H9 (cell line): ENCODE measurements at regions not wholly inside any gene's neighbourhood (a gene's known extent, or its start where the extent isn't known, plus 50 kb on each side); places are given as distances from the start of the nearest gene placed in this dataset.
A peak's percentile ranks its signal among the peaks of the same experiment; 100 is the strongest.
"Not testable (repeated sequence)": the region's sequence is repeated elsewhere in the genome, so short reads cannot be mapped to it uniquely, and the experiment has no call there.

Source experiments
- DNase-seq: peaks from one replicate; pipeline ENCODE4 v3.0.0-alpha.2; 2017
- H2AFZ ChIP-seq: one replicate; pipeline ENCODE4 v1.6.1; 2013; ENCODE audit warnings: mild to moderate bottlenecking, low read length, control low read depth, moderate library complexity
- H2AK5ac ChIP-seq: 2 replicates; pipeline ENCODE4 v1.6.1; 2013; ENCODE audit warnings: low read length, control low read depth, mixed read lengths; ENCODE audit not compliant: insufficient read length
- H2BK120ac ChIP-seq: one replicate; pipeline ENCODE4 v1.6.1; 2013; ENCODE audit warnings: low read depth, mild to moderate bottlenecking, low read length, control low read depth, inconsistent platforms; ENCODE audit not compliant: poor library complexity, severe bottlenecking
- H2BK12ac ChIP-seq: 2 replicates; pipeline ENCODE4 v1.6.1; 2013; ENCODE audit warnings: low read length, control low read depth, mixed read lengths, low read depth; ENCODE audit not compliant: insufficient read length
- H2BK15ac ChIP-seq: 2 replicates; pipeline ENCODE4 v1.6.1; 2013; ENCODE audit warnings: low read depth, low read length, control low read depth
- H2BK20ac ChIP-seq: one replicate; pipeline ENCODE4 v1.6.1; 2013; ENCODE audit warnings: low read depth, mild to moderate bottlenecking, low read length, control low read depth, inconsistent platforms; ENCODE audit not compliant: poor library complexity, severe bottlenecking
- H2BK5ac ChIP-seq: 2 replicates; pipeline ENCODE4 v1.6.1; 2013; ENCODE audit warnings: low read length, control low read depth, mixed read lengths; ENCODE audit not compliant: insufficient read length
- H3K14ac ChIP-seq: 2 replicates; pipeline ENCODE4 v1.6.1; 2013; ENCODE audit warnings: low read length, control low read depth; ENCODE audit not compliant: insufficient read depth
- H3K18ac ChIP-seq: 2 replicates; pipeline ENCODE4 v1.6.1; 2013; ENCODE audit warnings: low read depth, mild to moderate bottlenecking, mixed read lengths, low read length, control low read depth; ENCODE audit not compliant: insufficient read length
- H3K23ac ChIP-seq: 2 replicates; pipeline ENCODE4 v1.6.1; 2013; ENCODE audit warnings: low read length, control low read depth, mixed read lengths, low read depth; ENCODE audit not compliant: insufficient read length
- H3K23me2 ChIP-seq: 2 replicates; pipeline ENCODE4 v1.6.1; 2013; ENCODE audit warnings: low read depth, mild to moderate bottlenecking, mixed read lengths, low read length, control low read depth; ENCODE audit not compliant: insufficient read length, poor library complexity, severe bottlenecking
- H3K27ac ChIP-seq: 2 replicates; pipeline ENCODE4 v1.5.1; 2013; ENCODE audit warnings: low read length, control low read depth, mixed read lengths, low read depth; ENCODE audit not compliant: insufficient read length
- H3K27me3 ChIP-seq: 2 replicates; pipeline ENCODE4 v1.6.1; 2013; ENCODE audit warnings: low read length, control low read depth, inconsistent platforms; ENCODE audit not compliant: insufficient read depth
- H3K4ac ChIP-seq: 2 replicates; pipeline ENCODE4 v1.6.1; 2013; ENCODE audit warnings: low read depth, mild to moderate bottlenecking, control low read depth, inconsistent platforms, low read length, moderate library complexity
- H3K4me1 ChIP-seq: 2 replicates; pipeline ENCODE4 v1.6.1; 2013; ENCODE audit warnings: low read length, control low read depth, inconsistent platforms; ENCODE audit not compliant: insufficient read depth
- H3K4me2 ChIP-seq: 2 replicates; pipeline ENCODE4 v1.6.1; 2013; ENCODE audit warnings: low read length, control low read depth, mixed read lengths; ENCODE audit not compliant: insufficient read length, insufficient read depth
- H3K56ac ChIP-seq: 2 replicates; pipeline ENCODE4 v1.6.1; 2013; ENCODE audit warnings: low read depth, mild to moderate bottlenecking, mixed read lengths, low read length, control low read depth; ENCODE audit not compliant: insufficient read length
- H3K79me1 ChIP-seq: 2 replicates; pipeline ENCODE4 v1.6.1; 2013; ENCODE audit warnings: low read depth, mild to moderate bottlenecking, moderate library complexity, low read length, control low read depth, inconsistent platforms; ENCODE audit not compliant: insufficient read depth, poor library complexity, severe bottlenecking
- H3K79me2 ChIP-seq: 2 replicates; pipeline ENCODE4 v1.6.1; 2013; ENCODE audit warnings: low read length, control low read depth, inconsistent platforms; ENCODE audit not compliant: insufficient read depth
- H3K9ac ChIP-seq: 2 replicates; pipeline ENCODE4 v1.6.1; 2013; ENCODE audit warnings: low read length, control low read depth, mixed read lengths; ENCODE audit not compliant: insufficient read length; ENCODE audit errors: extremely low read depth
- H3K9me3 ChIP-seq: one replicate; pipeline ENCODE4 v1.6.1; 2013; ENCODE audit warnings: low read depth, low read length, inconsistent platforms; ENCODE audit not compliant: control insufficient read depth
- H3T11ph ChIP-seq: one replicate; pipeline ENCODE4 v1.6.1; 2013; ENCODE audit warnings: mild to moderate bottlenecking, low read length, control low read depth, inconsistent platforms
- H4K20me1 ChIP-seq: one replicate; pipeline ENCODE4 v1.6.1; 2013; ENCODE audit not compliant: control insufficient read depth, insufficient read length, insufficient read depth
- H4K5ac ChIP-seq: 2 replicates; pipeline ENCODE4 v1.6.1; 2013; ENCODE audit warnings: low read depth, mild to moderate bottlenecking, mixed read lengths, low read length, control low read depth; ENCODE audit not compliant: insufficient read length
- H4K8ac ChIP-seq: replicated peaks from 2 replicates; pipeline ENCODE4 v1.6.1; 2013; ENCODE audit warnings: low read length, control low read depth, mixed read lengths, low read depth; ENCODE audit not compliant: insufficient read length
- H4K91ac ChIP-seq: 2 replicates; pipeline ENCODE4 v1.6.1; 2013; ENCODE audit warnings: low read depth, mild to moderate bottlenecking, moderate library complexity, mixed read lengths, low read length, control low read depth; ENCODE audit not compliant: insufficient read length
- H3K27ac Mint-ChIP-seq, 3 experiments: 2 replicates in 2 of 3; 3 replicates in 1 of 3; pipeline ENCODE4 v1.8.0; 2020 to 2021; ENCODE audit warnings: mixed read lengths in 3 of 3, mild to moderate bottlenecking in 1 of 3, moderate library complexity in 1 of 3
- H3K27me3 Mint-ChIP-seq: 2 replicates; pipeline ENCODE4 v1.8.0; 2021; ENCODE audit warnings: low read depth, mild to moderate bottlenecking, moderate library complexity, mixed read lengths
- H3K36me3 Mint-ChIP-seq, 3 experiments: 2 replicates in 2 of 3; 3 replicates in 1 of 3; pipeline ENCODE4 v1.8.0; 2020 to 2021; ENCODE audit warnings: low read depth in 3 of 3, mixed read lengths in 3 of 3; ENCODE audit not compliant: insufficient read depth in 1 of 3
- H3K4me1 Mint-ChIP-seq, 2 experiments: 2 replicates each; pipeline ENCODE4 v1.8.0; 2020; ENCODE audit warnings: mixed read lengths in 2 of 2
- H3K4me3 Mint-ChIP-seq, 2 experiments: 2 replicates in 1 of 2; 3 replicates in 1 of 2; pipeline ENCODE4 v1.8.0; 2020 to 2021; ENCODE audit warnings: mild to moderate bottlenecking in 2 of 2, mixed read lengths in 2 of 2, moderate library complexity in 1 of 2
- H3K9me3 Mint-ChIP-seq, 2 experiments: 2 replicates in 1 of 2; 3 replicates in 1 of 2; pipeline ENCODE4 v1.8.0; 2020; ENCODE audit warnings: mild to moderate bottlenecking in 2 of 2, mixed read lengths in 2 of 2, moderate library complexity in 1 of 2
- WGBS: extraction: QIAGEN DNeasy Blood & Tissue Kit; methylation state at CpG from one replicate; pipeline ENCODE4 v1.1.7; 2013; ENCODE audit warnings: missing lambda C conversion rate, low lambda C conversion rate, mixed read lengths; ENCODE audit not compliant: insufficient read length; ENCODE audit errors: extremely low coverage; 5-methylcytosine and 5-hydroxymethylcytosine counted together

- H2BK15ac ChIP-seq, H3K27ac ChIP-seq, H3K27me3 Mint-ChIP-seq, H3K79me1 ChIP-seq, H3K27me3 ChIP-seq, H4K5ac ChIP-seq, H3K23me2 ChIP-seq, H2AFZ ChIP-seq, DNase-seq, H3K4ac ChIP-seq, H2BK120ac ChIP-seq, H4K20me1 ChIP-seq, H2AK5ac ChIP-seq, H3K23ac ChIP-seq, H4K8ac ChIP-seq, H3K9me3 ChIP-seq, H3K79me2 ChIP-seq, H3K9me3 Mint-ChIP-seq, H2BK12ac ChIP-seq, H3K56ac ChIP-seq, H3K18ac ChIP-seq, H3K14ac ChIP-seq, H4K91ac ChIP-seq, H3K4me1 Mint-ChIP-seq, H3K27ac Mint-ChIP-seq, H3K4me2 ChIP-seq, H3T11ph ChIP-seq, H3K9ac ChIP-seq, H3K36me3 Mint-ChIP-seq, H3K4me3 Mint-ChIP-seq, H2BK20ac ChIP-seq, H2BK5ac ChIP-seq, H3K4me1 ChIP-seq: not testable (repeated sequence)
- no CpG with 5 or more reads among the region's 35 CpGs for WGBS
Measured at GRCh38 chr16:29186306-29187220, 201.7 kb downstream of the LAT start.

- not testable (repeated sequence) for H3K4me2 ChIP-seq, H3K4ac ChIP-seq, H2BK120ac ChIP-seq, H3K14ac ChIP-seq, H4K91ac ChIP-seq, DNase-seq, H3K23me2 ChIP-seq, H2AK5ac ChIP-seq, H3K4me1 ChIP-seq, H3K9ac ChIP-seq, H3K23ac ChIP-seq, H2BK15ac ChIP-seq, H2BK12ac ChIP-seq, H3K27me3 ChIP-seq, H2BK5ac ChIP-seq, H3K56ac ChIP-seq, H4K5ac ChIP-seq, H3K4me1 Mint-ChIP-seq, H4K8ac ChIP-seq, H3K36me3 Mint-ChIP-seq, H2AFZ ChIP-seq, H3T11ph ChIP-seq, H3K79me2 ChIP-seq, H3K18ac ChIP-seq, H4K20me1 ChIP-seq, H3K4me3 Mint-ChIP-seq, H2BK20ac ChIP-seq, H3K79me1 ChIP-seq, H3K27me3 Mint-ChIP-seq, H3K9me3 ChIP-seq, H3K9me3 Mint-ChIP-seq, H3K27ac ChIP-seq
- no CpG with 5 or more reads among the region's 9 CpGs for WGBS
- peak overlapping the region in 1 of 3 experiments; percentile 44; a peak in 1 of 7 replicates for H3K27ac Mint-ChIP-seq
Measured at GRCh38 chr16:29185872-29186271, 201.0 kb downstream of the LAT start.
